HEK293T (cell line): ENCODE measurements at regions not wholly inside any gene's neighbourhood (a gene's known extent, or its start where the extent isn't known, plus 50 kb on each side); places are given as distances from the start of the nearest gene placed in this dataset.

Source experiments
- CTCF ChIA-PET: fragments of 350-600 bp; formaldehyde crosslinking; extraction: SDS; loops from one replicate; lab custom pipeline; 2021; ENCODE audit warnings: antibody characterized with exemption, inconsistent platforms; lab: Yijun Ruan, JAX
- POLR2A ChIA-PET: fragments of 350-600 bp; formaldehyde crosslinking; extraction: SDS; loops from one replicate; lab custom pipeline; 2020; ENCODE audit warnings: antibody characterized with exemption, inconsistent platforms; lab: Yijun Ruan, JAX
- DNase-seq: peaks from one replicate; pipeline ENCODE4 v3.0.0; 2012; ENCODE audit warnings: mixed read lengths; ENCODE audit errors: extremely low spot score
- ARNT ChIP-seq: fragments of 450-650 bp; IDR thresholded peaks from 2 replicates; pipeline ENCODE4 v1.6.1; 2017; ENCODE audit warnings: mild to moderate bottlenecking
- BHLHE40 ChIP-seq: fragments of 450-650 bp; IDR thresholded peaks from 2 replicates; pipeline ENCODE4 v1.6.1; 2016; ENCODE audit warnings: mild to moderate bottlenecking, moderate library complexity, borderline replicate concordance
- CTBP1 ChIP-seq: fragments of 450-650 bp; IDR thresholded peaks from 2 replicates; pipeline ENCODE4 v1.6.1; 2016; ENCODE audit warnings: borderline replicate concordance
- ELF4 ChIP-seq: fragments of 450-650 bp; IDR thresholded peaks from 2 replicates; pipeline ENCODE4 v1.6.1; 2017; ENCODE audit warnings: antibody characterized with exemption
- FOXA1 ChIP-seq: fragments of 450-650 bp; IDR thresholded peaks from 2 replicates; pipeline ENCODE4 v1.6.1; 2016; ENCODE audit warnings: mild to moderate bottlenecking
- FOXK2 ChIP-seq: fragments of 450-650 bp; IDR thresholded peaks from 2 replicates; pipeline ENCODE4 v1.6.1; 2016; ENCODE audit warnings: mild to moderate bottlenecking
- FOXM1 ChIP-seq: fragments of 450-650 bp; IDR thresholded peaks from 2 replicates; pipeline ENCODE4 v1.6.1; 2017; ENCODE audit warnings: mild to moderate bottlenecking, borderline replicate concordance
- HDGF ChIP-seq: fragments of 450-650 bp; IDR thresholded peaks from 2 replicates; pipeline ENCODE4 v1.6.1; 2017; ENCODE audit warnings: antibody characterized with exemption, borderline replicate concordance
- L3MBTL2 ChIP-seq: fragments of 450-650 bp; conservative IDR thresholded peaks from 2 replicates; pipeline ENCODE4 v1.6.1; 2016; ENCODE audit warnings: mild to moderate bottlenecking
- LEF1 ChIP-seq: fragments of 450-650 bp; IDR thresholded peaks from 2 replicates; pipeline ENCODE4 v1.6.1; 2017; ENCODE audit warnings: mild to moderate bottlenecking, borderline replicate concordance
- NFRKB ChIP-seq: fragments of 450-650 bp; IDR thresholded peaks from 2 replicates; pipeline ENCODE4 v1.6.1; 2016; ENCODE audit warnings: mild to moderate bottlenecking, moderate library complexity
- SP1 ChIP-seq: fragments of 450-650 bp; IDR thresholded peaks from 2 replicates; pipeline ENCODE4 v1.6.1; 2017
- SUZ12 ChIP-seq: fragments of 450-650 bp; IDR thresholded peaks from 2 replicates; pipeline ENCODE4 v1.6.1; 2016; ENCODE audit warnings: mild to moderate bottlenecking
- TARDBP ChIP-seq: fragments of 450-650 bp; IDR thresholded peaks from 2 replicates; pipeline ENCODE4 v1.6.1; 2016
- ZNF384 ChIP-seq: fragments of 450-650 bp; IDR thresholded peaks from 2 replicates; pipeline ENCODE4 v1.6.1; 2016
- TF ChIP-seq, protein P1 (sequence below): fragments of 450-650 bp; IDR thresholded peaks from 2 replicates; pipeline ENCODE4 v1.6.1; 2016

- POLR2A ChIA-PET: no interaction called here
- TF ChIP-seq FOXM1 (no peak), SP1 (no peak), FOXA1 (no peak), BHLHE40 (no peak), ZNF384 (no peak), ARNT (no peak), HDGF (no peak), LEF1 (no peak), L3MBTL2 (no peak), SUZ12 (no peak), CTBP1 (no peak), TARDBP (no peak)
- CTCF ChIA-PET: no interaction called here
- no peak for DNase-seq
These were observed 1911.7 kb downstream of the PCDH7 start for GRCh38 chr4:32631831-32632230.

DNA sequence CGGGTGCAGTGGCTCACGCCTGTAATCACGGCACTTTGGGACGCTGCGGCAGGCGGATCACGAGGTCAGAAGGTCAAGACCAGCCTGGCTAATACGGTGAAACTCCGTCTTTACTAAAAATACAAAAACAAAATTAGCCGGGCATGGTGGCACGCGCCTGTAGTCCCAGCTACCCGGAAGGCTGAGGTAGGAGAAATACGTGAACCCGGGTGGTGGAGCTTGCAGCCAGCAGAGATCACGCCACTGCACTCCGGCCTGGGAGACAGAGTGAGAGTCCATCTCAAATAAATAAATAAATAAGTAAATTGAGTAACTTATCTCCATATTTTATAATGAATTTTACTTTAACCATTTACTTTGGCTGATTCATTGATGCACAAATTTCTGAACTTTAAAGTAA is 1913.3 kb downstream of the PCDH7 start:
- ChIA-PET POLR2A (no interaction called here), CTCF (interaction anchor here (0.6 kb wide), 1 partner anchor 39 kb away, joined by 3 read pairs; no protein-coding TSS in a partner anchor)
- TF ChIP-seq L3MBTL2 (no peak), SP1 (no peak), SUZ12 (no peak), ZNF384 (no peak), FOXK2 (no peak), TARDBP (no peak), FOXA1 (no peak), ARNT (no peak), NFRKB (no peak)
- TF ChIP-seq, protein P1, sequence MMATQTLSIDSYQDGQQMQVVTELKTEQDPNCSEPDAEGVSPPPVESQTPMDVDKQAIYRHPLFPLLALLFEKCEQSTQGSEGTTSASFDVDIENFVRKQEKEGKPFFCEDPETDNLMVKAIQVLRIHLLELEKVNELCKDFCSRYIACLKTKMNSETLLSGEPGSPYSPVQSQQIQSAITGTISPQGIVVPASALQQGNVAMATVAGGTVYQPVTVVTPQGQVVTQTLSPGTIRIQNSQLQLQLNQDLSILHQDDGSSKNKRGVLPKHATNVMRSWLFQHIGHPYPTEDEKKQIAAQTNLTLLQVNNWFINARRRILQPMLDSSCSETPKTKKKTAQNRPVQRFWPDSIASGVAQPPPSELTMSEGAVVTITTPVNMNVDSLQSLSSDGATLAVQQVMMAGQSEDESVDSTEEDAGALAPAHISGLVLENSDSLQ: no peak
- no peak for DNase-seq

- ChIA-PET POLR2A (no interaction called here), CTCF (no interaction called here)
- TF ChIP-seq CTBP1: no peak
- no peak for TF ChIP-seq L3MBTL2
- TF ChIP-seq BHLHE40: no peak
- no peak for TF ChIP-seq SP1
- TF ChIP-seq HDGF: no peak
- TF ChIP-seq ELF4: no peak
- TF ChIP-seq FOXK2: no peak
- TF ChIP-seq TARDBP: no peak
- TF ChIP-seq, protein P1: no peak
- no peak for TF ChIP-seq ZNF384
- DNase-seq: no peak
These were observed 1925.5 kb downstream of the PCDH7 start for GRCh38 chr4:32645653-32646052.

- ChIA-PET POLR2A (no interaction called here), CTCF (no interaction called here)
- TF ChIP-seq FOXA1: no peak
- TF ChIP-seq HDGF: no peak
- no peak for TF ChIP-seq ELF4
- no peak for TF ChIP-seq SUZ12
- TF ChIP-seq ARNT: no peak
- no peak for TF ChIP-seq CTBP1
- no peak for TF ChIP-seq L3MBTL2
- no peak for TF ChIP-seq NFRKB
These were observed 1937.8 kb downstream of the PCDH7 start for GRCh38 chr4:32658019-32658418.

GRCh38 chr4:32661229-32661628 is 1941.1 kb downstream of the PCDH7 start:
- ChIA-PET POLR2A (no interaction called here), CTCF (no interaction called here)
- no peak for DNase-seq
- no peak for TF ChIP-seq TARDBP
- TF ChIP-seq ARNT: no peak
- no peak for TF ChIP-seq LEF1
- no peak for TF ChIP-seq SUZ12
- no peak for TF ChIP-seq NFRKB
- TF ChIP-seq HDGF: no peak
- TF ChIP-seq FOXA1: no peak
- TF ChIP-seq BHLHE40: no peak
- no peak for TF ChIP-seq SP1
- no peak for TF ChIP-seq FOXK2
- no peak for TF ChIP-seq FOXM1
- TF ChIP-seq CTBP1: no peak
- TF ChIP-seq, protein P1: no peak
- no peak for TF ChIP-seq L3MBTL2
- no peak for TF ChIP-seq ZNF384
- no peak for TF ChIP-seq ELF4

More at GRCh38 chr4:32658019-32658418, 1937.8 kb downstream of the PCDH7 start:
- DNase-seq: no peak

- no peak for DNase-seq
- CTCF ChIA-PET: no interaction called here
- POLR2A ChIA-PET: no interaction called here
- TF ChIP-seq SUZ12: no peak
- no peak for TF ChIP-seq ELF4
- TF ChIP-seq SP1: no peak
- TF ChIP-seq, protein P1: no peak
- TF ChIP-seq FOXK2: no peak
- TF ChIP-seq TARDBP: no peak
- TF ChIP-seq CTBP1: no peak
- TF ChIP-seq ZNF384: no peak
- TF ChIP-seq FOXA1: no peak
These were observed 1942.6 kb downstream of the PCDH7 start for GRCh38 chr4:32662803-32663202.
